ENCODE measurements at regions not wholly inside any gene's neighbourhood (a gene's known extent, or its start where the extent isn't known, plus 50 kb on each side); places are given as distances from the start of the nearest gene placed in this dataset.
"Not testable (repeated sequence)": the region's sequence is repeated elsewhere in the genome, so short reads cannot be mapped to it uniquely, and the experiment has no call there.

DNA sequence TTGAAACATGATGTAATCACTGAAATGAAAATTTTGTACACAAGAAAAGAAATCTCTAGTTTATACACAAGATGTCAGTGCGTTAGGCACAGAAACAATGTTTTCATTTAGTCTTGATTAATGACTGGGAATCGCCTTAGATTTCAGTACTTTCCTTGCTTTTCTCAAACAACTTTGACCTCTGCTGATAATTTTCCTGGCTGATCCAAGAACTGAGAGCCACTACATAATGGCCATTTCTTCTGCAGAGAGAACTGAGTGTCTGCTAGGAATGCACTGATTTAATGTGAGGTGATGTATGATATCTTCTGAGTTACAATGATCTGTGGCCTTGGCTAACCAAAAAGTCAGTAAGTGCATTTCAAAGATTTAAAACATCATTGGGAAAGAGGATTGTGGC is 308.1 kb downstream of the CTH start:
- DNase-seq (ENCODE audit: low read depth) = peak; percentile 67
- 0 out of 2 replicates have a peak, but pooled peaks have one; percentile 2 for TF ChIP-seq CTCF (conservative IDR thresholded peaks at IDR 0.05; ENCODE audit: low read length)
- no peak overlapping the region for H3K4me3 ChIP-seq (ENCODE audit: low read length)

GRCh38 chr1:70720109-70720508 is 309.0 kb downstream of the CTH start:
- H3K4me3 ChIP-seq (ENCODE audit: low read length) = no peak overlapping the region

GRCh38 chr1:70720521-70720920 is 309.5 kb downstream of the CTH start:
- H3K4me3 ChIP-seq (ENCODE audit: low read length) = no peak overlapping the region
- TF ChIP-seq CTCF (conservative IDR thresholded peaks at IDR 0.05; ENCODE audit: low read length) = no peak
- DNase-seq (ENCODE audit: low read depth) = no peak

More at GRCh38 chr1:70720109-70720508, 309.0 kb downstream of the CTH start:
- peak; percentile 35 for DNase-seq (ENCODE audit: low read depth)
- no peak for TF ChIP-seq CTCF (conservative IDR thresholded peaks at IDR 0.05; ENCODE audit: low read length)

- DNase-seq (ENCODE audit: low read depth) = no peak
These were observed 316.9 kb downstream of the CTH start for GRCh38 chr1:70727886-70728489.

GRCh38 chr1:70736518-70736917 is 311.1 kb downstream of the PTGER3 start:
- not testable (repeated sequence) for H3K4me3 ChIP-seq (ENCODE audit: low read length); DNase-seq (ENCODE audit: low read depth)

More at GRCh38 chr1:70727886-70728489, 316.9 kb downstream of the CTH start:
- no peak overlapping the region for H3K4me3 ChIP-seq (ENCODE audit: low read length)
- no peak for TF ChIP-seq CTCF (conservative IDR thresholded peaks at IDR 0.05; ENCODE audit: low read length)

- H3K4me3 ChIP-seq (ENCODE audit: low read length) = no peak overlapping the region
- no peak for TF ChIP-seq CTCF (conservative IDR thresholded peaks at IDR 0.05; ENCODE audit: low read length)
- no peak for DNase-seq (ENCODE audit: low read depth)
These were observed 310.5 kb downstream of the PTGER3 start for GRCh38 chr1:70737125-70737524.

DNA sequence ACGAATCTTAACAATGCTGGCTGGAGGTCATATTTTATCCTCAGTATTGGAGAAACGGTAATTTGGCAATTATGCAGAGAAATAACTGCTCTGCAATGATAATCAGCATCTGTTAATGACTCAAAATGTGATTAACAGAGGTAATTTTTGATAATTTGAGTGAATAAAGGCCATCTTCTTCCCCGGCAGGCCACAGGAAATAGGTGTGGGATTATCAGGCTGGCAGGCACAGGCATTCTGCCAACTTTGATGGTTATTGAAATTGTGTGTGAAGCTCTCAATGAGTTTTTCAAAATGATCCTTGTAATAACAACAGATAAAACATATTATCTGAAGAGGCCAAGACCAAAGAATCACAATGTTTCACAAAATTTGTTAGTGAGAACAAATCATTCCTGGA is 309.0 kb downstream of the PTGER3 start:
- no peak overlapping the region for H3K4me3 ChIP-seq (ENCODE audit: low read length)
- TF ChIP-seq CTCF (conservative IDR thresholded peaks at IDR 0.05; ENCODE audit: low read length) = no peak
- no peak for DNase-seq (ENCODE audit: low read depth)

Measured in AG10803 (cell line).